ENCODE measurements at regions not wholly inside any gene's neighbourhood (a gene's known extent, or its start where the extent isn't known, plus 50 kb on each side); places are given as distances from the start of the nearest gene placed in this dataset.

GRCh38 chr10:33720161-33720560 lies 385.7 kb upstream of the NRP1 start:
- H3K27ac Mint-ChIP-seq (ENCODE audit: unreplicated experiment): no peak overlapping the region

GRCh38 chr10:33719005-33719703 lies 384.7 kb upstream of the NRP1 start:
- no peak for DNase-seq
- no peak overlapping the region for H3K4me3 ChIP-seq (ENCODE audit: low read depth, low read length)
- H3K9me3 ChIP-seq: peaks cover 14% of the 10 kb centered on the region; the same call in 1 of the 2 replicates
- no peaks in the 10 kb centered on the region for H3K4me1 ChIP-seq
- intact Hi-C loops (cut with micrococcal nuclease; ENCODE audit: unreplicated experiment): no loop called here
- Mint-ChIP-seq H3K9me3 (ENCODE audit: unreplicated experiment) (peaks cover 9% of the 10 kb centered on the region), H3K4me1 (ENCODE audit: low read depth, unreplicated experiment) (no peaks in the 10 kb centered on the region), H3K4me3 (ENCODE audit: unreplicated experiment) (no peak overlapping the region), H3K36me3 (ENCODE audit: insufficient read depth, unreplicated experiment) (no peaks in the 10 kb centered on the region), H3K27me3 (ENCODE audit: insufficient read depth, unreplicated experiment) (no peaks in the 10 kb centered on the region), H3K27ac (ENCODE audit: unreplicated experiment) (no peak overlapping the region)
- H3K36me3 ChIP-seq (ENCODE audit: control insufficient read depth, insufficient read depth, low read length): no peaks in the 10 kb centered on the region
- CTCF ChIA-PET: no interaction called here
- H3K27me3 ChIP-seq (replicated peaks; ENCODE audit: control insufficient read depth, insufficient read depth, low read length): no peaks in the 10 kb centered on the region
- no TSS peak for BruUV-seq (replicated peaks)
- no peak for TF ChIP-seq CTCF (IDR thresholded peaks at IDR 0.05; ENCODE audit: insufficient read depth in 1 of 2, low read depth in 1 of 2, low read length in 1 of 2, severe bottlenecking in 1 of 2, unreplicated experiment in 1 of 2)
- POLR2A ChIA-PET: no interaction called here

More at GRCh38 chr10:33720161-33720560, 385.7 kb upstream of the NRP1 start:
- Mint-ChIP-seq H3K27me3 (ENCODE audit: insufficient read depth, unreplicated experiment) (no peaks in the 10 kb centered on the region), H3K9me3 (ENCODE audit: unreplicated experiment) (peaks cover 10% of the 10 kb centered on the region), H3K4me1 (ENCODE audit: low read depth, unreplicated experiment) (no peaks in the 10 kb centered on the region), H3K36me3 (ENCODE audit: insufficient read depth, unreplicated experiment) (no peaks in the 10 kb centered on the region), H3K4me3 (ENCODE audit: unreplicated experiment) (no peak overlapping the region)
- ChIA-PET POLR2A (no interaction called here), CTCF (no interaction called here)
- no peak for DNase-seq
- BruUV-seq (replicated peaks): no TSS peak
- Histone ChIP-seq H3K27me3 (replicated peaks; ENCODE audit: control insufficient read depth, insufficient read depth, low read length) (no peaks in the 10 kb centered on the region), H3K4me3 (ENCODE audit: low read depth, low read length) (no peak overlapping the region), H3K9me3 (peaks cover 14% of the 10 kb centered on the region; the same call in 1 of the 2 replicates), H3K4me1 (no peaks in the 10 kb centered on the region), H3K36me3 (ENCODE audit: control insufficient read depth, insufficient read depth, low read length) (no peaks in the 10 kb centered on the region)
- no peak for TF ChIP-seq CTCF (IDR thresholded peaks at IDR 0.05; ENCODE audit: insufficient read depth in 1 of 2, low read depth in 1 of 2, low read length in 1 of 2, severe bottlenecking in 1 of 2, unreplicated experiment in 1 of 2)
- intact Hi-C loops (cut with micrococcal nuclease; ENCODE audit: unreplicated experiment): no loop called here

DNA sequence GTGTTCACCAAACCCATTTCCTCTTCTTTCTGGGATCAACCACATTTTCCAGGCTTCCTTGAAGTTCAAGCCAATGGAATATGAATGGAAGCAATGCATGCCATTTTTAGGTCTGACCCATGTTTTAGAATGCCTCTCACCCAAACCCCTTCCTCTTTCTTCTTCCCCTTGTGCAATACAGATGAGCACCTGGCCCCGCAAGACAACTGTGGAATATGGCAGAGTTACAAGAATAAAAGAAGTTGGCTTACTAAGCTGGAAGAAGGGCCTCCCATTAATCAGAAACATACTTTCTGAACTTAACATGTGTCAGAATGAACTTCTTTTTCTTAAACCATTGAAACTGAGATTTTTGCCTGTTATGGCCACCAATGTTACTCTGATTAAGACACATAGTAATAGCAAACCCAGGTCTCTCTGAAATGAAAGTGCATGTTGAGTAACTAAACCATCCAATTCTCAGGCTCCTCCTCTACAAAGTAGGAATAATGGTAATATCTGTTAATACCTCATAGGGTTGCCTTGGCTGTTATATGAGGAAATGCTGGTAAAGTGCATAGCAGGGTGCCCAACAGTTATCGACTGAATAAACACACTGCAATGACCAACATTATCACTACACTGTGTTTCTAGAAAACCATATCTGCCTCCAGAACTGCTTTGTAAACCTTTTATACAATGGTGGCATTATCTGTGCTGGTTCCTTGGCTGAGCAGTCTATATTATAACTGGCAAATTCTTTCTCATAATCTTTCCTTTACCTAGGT lies 382.2 kb upstream of the NRP1 start:
- Histone ChIP-seq H3K4me3 (ENCODE audit: low read depth, low read length) (no peak overlapping the region), H3K36me3 (ENCODE audit: control insufficient read depth, insufficient read depth, low read length) (no peaks in the 10 kb centered on the region), H3K4me1 (no peaks in the 10 kb centered on the region), H3K27me3 (replicated peaks; ENCODE audit: control insufficient read depth, insufficient read depth, low read length) (no peaks in the 10 kb centered on the region), H3K9me3 (peaks cover 14% of the 10 kb centered on the region; the same call in 1 of the 2 replicates)
- Mint-ChIP-seq H3K9me3 (ENCODE audit: unreplicated experiment) (no peaks in the 10 kb centered on the region), H3K27me3 (ENCODE audit: insufficient read depth, unreplicated experiment) (no peaks in the 10 kb centered on the region), H3K36me3 (ENCODE audit: insufficient read depth, unreplicated experiment) (no peaks in the 10 kb centered on the region), H3K4me1 (ENCODE audit: low read depth, unreplicated experiment) (no peaks in the 10 kb centered on the region), H3K4me3 (ENCODE audit: unreplicated experiment) (no peak overlapping the region), H3K27ac (ENCODE audit: unreplicated experiment) (no peak overlapping the region)
- DNase-seq: no peak
- intact Hi-C loops (cut with micrococcal nuclease; ENCODE audit: unreplicated experiment): no loop called here
- CTCF ChIA-PET: no interaction called here
- BruUV-seq (replicated peaks): no TSS peak
- POLR2A ChIA-PET: no interaction called here
- TF ChIP-seq CTCF (IDR thresholded peaks at IDR 0.05; ENCODE audit: insufficient read depth in 1 of 2, low read depth in 1 of 2, low read length in 1 of 2, severe bottlenecking in 1 of 2, unreplicated experiment in 1 of 2): no peak

Data from Caco-2 (cell line).